ENCODE measurements at regions not wholly inside any gene's neighbourhood (a gene's known extent, or its start where the extent isn't known, plus 50 kb on each side); places are given as distances from the start of the nearest gene placed in this dataset.

DNA sequence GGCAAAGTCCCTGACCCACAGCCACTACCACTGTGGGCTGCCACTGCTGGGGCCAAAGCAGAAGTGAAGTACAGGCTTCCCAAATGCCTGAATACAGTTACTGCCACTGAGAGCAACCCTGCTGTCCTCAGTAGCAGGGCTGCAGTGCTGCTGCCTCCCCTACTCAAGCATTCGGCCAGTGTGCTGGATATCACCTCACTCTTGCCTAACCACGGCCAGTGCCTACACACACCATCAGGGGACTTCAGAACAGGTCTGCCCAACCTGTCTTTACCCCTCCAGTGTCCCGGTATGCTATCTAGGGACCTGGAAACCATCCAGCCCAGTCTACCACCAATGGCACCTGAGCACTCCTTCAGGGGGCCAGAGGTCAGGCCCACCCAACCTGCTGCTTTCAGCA is 261.5 kb upstream of the COL8A1 start:
- no peaks in the 10 kb centered on the region for H3K36me3 ChIP-seq (ENCODE audit: control insufficient read depth, insufficient read depth, low read length)
- H3K4me2 ChIP-seq (ENCODE audit: extremely low read depth, insufficient read depth, low read length): no peak overlapping the region
- no peak overlapping the region for H2AFZ ChIP-seq (ENCODE audit: low read length)
- no peak overlapping the region for H3K27ac ChIP-seq (ENCODE audit: insufficient read depth, low read length)
- H3K79me2 ChIP-seq (ENCODE audit: control insufficient read depth, insufficient read depth, low read length): no peaks in the 10 kb centered on the region
- H3K4me3 ChIP-seq (replicated peaks in 1 of 4; ENCODE audit: control extremely low read depth in 1 of 4, insufficient read depth in 1 of 4, low read depth in 3 of 4, low read length in 4 of 4): no peak overlapping the region
- no peak overlapping the region for H3K9ac ChIP-seq (ENCODE audit: insufficient read depth, low read length)
- H3K9me3 ChIP-seq (ENCODE audit: control insufficient read depth, insufficient read depth, low read depth, low read length): no peaks in the 10 kb centered on the region
- no peaks in the 10 kb centered on the region for H3K4me1 ChIP-seq (ENCODE audit: control insufficient read depth, extremely low read depth, insufficient read depth, low read length)
- no peak for TF ChIP-seq EZH2 (IDR thresholded peaks at IDR 0.05; ENCODE audit: low read length, missing control alignments)
- TF ChIP-seq, protein P1, sequence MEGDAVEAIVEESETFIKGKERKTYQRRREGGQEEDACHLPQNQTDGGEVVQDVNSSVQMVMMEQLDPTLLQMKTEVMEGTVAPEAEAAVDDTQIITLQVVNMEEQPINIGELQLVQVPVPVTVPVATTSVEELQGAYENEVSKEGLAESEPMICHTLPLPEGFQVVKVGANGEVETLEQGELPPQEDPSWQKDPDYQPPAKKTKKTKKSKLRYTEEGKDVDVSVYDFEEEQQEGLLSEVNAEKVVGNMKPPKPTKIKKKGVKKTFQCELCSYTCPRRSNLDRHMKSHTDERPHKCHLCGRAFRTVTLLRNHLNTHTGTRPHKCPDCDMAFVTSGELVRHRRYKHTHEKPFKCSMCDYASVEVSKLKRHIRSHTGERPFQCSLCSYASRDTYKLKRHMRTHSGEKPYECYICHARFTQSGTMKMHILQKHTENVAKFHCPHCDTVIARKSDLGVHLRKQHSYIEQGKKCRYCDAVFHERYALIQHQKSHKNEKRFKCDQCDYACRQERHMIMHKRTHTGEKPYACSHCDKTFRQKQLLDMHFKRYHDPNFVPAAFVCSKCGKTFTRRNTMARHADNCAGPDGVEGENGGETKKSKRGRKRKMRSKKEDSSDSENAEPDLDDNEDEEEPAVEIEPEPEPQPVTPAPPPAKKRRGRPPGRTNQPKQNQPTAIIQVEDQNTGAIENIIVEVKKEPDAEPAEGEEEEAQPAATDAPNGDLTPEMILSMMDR (conservative IDR thresholded peaks at IDR 0.05 in 1 of 2, IDR thresholded peaks at IDR 0.05 in 1 of 2; ENCODE audit: low read depth in 1 of 2, low read length in 2 of 2): no peak
- no peaks in the 10 kb centered on the region for H4K20me1 ChIP-seq (ENCODE audit: control insufficient read depth, extremely low read depth, insufficient read depth, low read length)
- no peaks in the 10 kb centered on the region for H3K27me3 ChIP-seq (ENCODE audit: control insufficient read depth, insufficient read depth, low read length)
- no peak for DNase-seq (ENCODE audit: low read depth in 2 of 2)

DNA sequence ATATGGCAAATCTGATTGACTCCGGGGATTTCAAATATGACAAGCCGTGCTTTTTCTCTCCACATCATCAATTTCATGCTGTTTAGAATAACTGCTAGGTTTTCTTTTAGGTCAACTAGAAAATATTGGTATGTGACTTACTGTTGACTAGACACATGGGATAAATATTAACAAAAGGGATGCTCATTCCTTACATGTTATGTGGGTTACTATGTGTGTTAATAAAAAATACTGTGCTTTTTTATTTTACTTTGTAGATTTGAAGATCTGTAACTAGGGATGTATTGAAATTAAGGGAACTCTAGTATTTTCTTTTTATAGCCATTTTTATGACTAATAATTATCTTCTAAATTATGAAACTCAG is 264.6 kb upstream of the COL8A1 start:
- Histone ChIP-seq H3K4me2 (ENCODE audit: extremely low read depth, insufficient read depth, low read length) (no peak overlapping the region), H2AFZ (ENCODE audit: low read length) (no peak overlapping the region), H3K4me1 (ENCODE audit: control insufficient read depth, extremely low read depth, insufficient read depth, low read length) (no peaks in the 10 kb centered on the region), H3K27me3 (ENCODE audit: control insufficient read depth, insufficient read depth, low read length) (no peaks in the 10 kb centered on the region), H3K79me2 (ENCODE audit: control insufficient read depth, insufficient read depth, low read length) (no peaks in the 10 kb centered on the region), H3K9me3 (ENCODE audit: control insufficient read depth, insufficient read depth, low read depth, low read length) (no peaks in the 10 kb centered on the region), H3K27ac (ENCODE audit: insufficient read depth, low read length) (no peak overlapping the region), H4K20me1 (ENCODE audit: control insufficient read depth, extremely low read depth, insufficient read depth, low read length) (no peaks in the 10 kb centered on the region), H3K4me3 (replicated peaks in 1 of 4; ENCODE audit: control extremely low read depth in 1 of 4, insufficient read depth in 1 of 4, low read depth in 3 of 4, low read length in 4 of 4) (no peak overlapping the region), H3K9ac (ENCODE audit: insufficient read depth, low read length) (no peak overlapping the region), H3K36me3 (ENCODE audit: control insufficient read depth, insufficient read depth, low read length) (no peaks in the 10 kb centered on the region)
- no peak for TF ChIP-seq EZH2 (IDR thresholded peaks at IDR 0.05; ENCODE audit: low read length, missing control alignments)
- TF ChIP-seq, protein P1 (conservative IDR thresholded peaks at IDR 0.05 in 1 of 2, IDR thresholded peaks at IDR 0.05 in 1 of 2; ENCODE audit: low read depth in 1 of 2, low read length in 2 of 2): no peak
- no peak for DNase-seq (ENCODE audit: low read depth in 2 of 2)

DNA sequence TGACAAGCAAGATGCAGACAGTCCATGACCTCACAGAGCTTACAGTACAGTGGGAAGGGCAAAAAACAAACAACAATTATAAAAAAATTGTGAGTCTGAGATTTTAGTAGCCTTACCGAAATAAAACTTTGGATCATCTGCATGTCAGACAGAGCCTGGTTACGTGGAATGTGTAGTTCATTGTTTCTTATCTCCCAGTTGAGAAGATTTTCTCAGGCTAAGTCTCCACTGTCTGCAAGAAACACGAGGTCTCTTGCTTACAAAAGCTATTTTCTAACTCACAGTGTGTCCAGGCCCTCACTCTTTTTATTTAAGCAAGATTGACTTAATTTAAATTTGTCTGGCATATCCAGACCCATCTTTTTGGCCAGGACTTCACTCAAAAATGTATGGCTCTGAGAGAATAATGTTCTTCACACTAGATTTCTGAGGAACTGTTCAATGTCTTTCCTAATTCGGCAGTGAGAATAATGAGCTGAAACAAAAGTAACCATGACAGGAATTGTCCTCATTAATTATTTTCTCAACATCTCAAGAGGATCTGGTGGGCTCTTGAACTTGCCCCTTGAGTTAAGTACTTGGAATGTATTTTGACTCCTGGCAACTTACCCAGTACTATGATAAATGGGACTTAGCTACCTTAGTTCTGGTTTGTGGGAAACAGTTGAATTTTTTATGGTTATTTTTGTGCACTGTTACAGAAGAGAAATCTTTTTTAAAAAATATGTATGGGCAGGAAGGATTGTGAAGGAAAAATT is 265.1 kb upstream of the COL8A1 start:
- H3K9ac ChIP-seq (ENCODE audit: insufficient read depth, low read length): no peak overlapping the region
- no peaks in the 10 kb centered on the region for H3K4me1 ChIP-seq (ENCODE audit: control insufficient read depth, extremely low read depth, insufficient read depth, low read length)
- H3K4me2 ChIP-seq (ENCODE audit: extremely low read depth, insufficient read depth, low read length): no peak overlapping the region
- TF ChIP-seq, protein P1 (conservative IDR thresholded peaks at IDR 0.05 in 1 of 2, IDR thresholded peaks at IDR 0.05 in 1 of 2; ENCODE audit: low read depth in 1 of 2, low read length in 2 of 2): no peak
- no peak for TF ChIP-seq EZH2 (IDR thresholded peaks at IDR 0.05; ENCODE audit: low read length, missing control alignments)
- no peaks in the 10 kb centered on the region for H3K36me3 ChIP-seq (ENCODE audit: control insufficient read depth, insufficient read depth, low read length)
- H3K9me3 ChIP-seq (ENCODE audit: control insufficient read depth, insufficient read depth, low read depth, low read length): no peaks in the 10 kb centered on the region
- peak in 1 of 2 donors; percentile 84 for DNase-seq (ENCODE audit: low read depth in 2 of 2)
- H3K27me3 ChIP-seq (ENCODE audit: control insufficient read depth, insufficient read depth, low read length): no peaks in the 10 kb centered on the region
- no peak overlapping the region for H3K4me3 ChIP-seq (replicated peaks in 1 of 4; ENCODE audit: control extremely low read depth in 1 of 4, insufficient read depth in 1 of 4, low read depth in 3 of 4, low read length in 4 of 4)
- H3K79me2 ChIP-seq (ENCODE audit: control insufficient read depth, insufficient read depth, low read length): no peaks in the 10 kb centered on the region
- no peak overlapping the region for H3K27ac ChIP-seq (ENCODE audit: insufficient read depth, low read length)
- no peak overlapping the region for H2AFZ ChIP-seq (ENCODE audit: low read length)
- H4K20me1 ChIP-seq (ENCODE audit: control insufficient read depth, extremely low read depth, insufficient read depth, low read length): no peaks in the 10 kb centered on the region
